Fibroblast of villous mesenchyme (primary cell): ENCODE measurements at regions not wholly inside any gene's neighbourhood (a gene's known extent, or its start where the extent isn't known, plus 50 kb on each side); places are given as distances from the start of the nearest gene placed in this dataset.
"Not testable (repeated sequence)": the region's sequence is repeated elsewhere in the genome, so short reads cannot be mapped to it uniquely, and the experiment has no call there.

Source experiments
- DNase-seq: peaks from one replicate; pipeline ENCODE4 v3.0.0-alpha.2; 2010; ENCODE audit warnings: low read depth
- H3K4me3 ChIP-seq: 2 replicates; pipeline ENCODE4 v1.5.1; 2011; ENCODE audit warnings: low read depth, mild to moderate bottlenecking, low read length
- TF ChIP-seq, protein P1 (sequence below): IDR thresholded peaks from 2 replicates; pipeline ENCODE4 v1.5.1; 2012; ENCODE audit warnings: low read depth, mild to moderate bottlenecking, low read length; ENCODE audit not compliant: insufficient read depth

DNA sequence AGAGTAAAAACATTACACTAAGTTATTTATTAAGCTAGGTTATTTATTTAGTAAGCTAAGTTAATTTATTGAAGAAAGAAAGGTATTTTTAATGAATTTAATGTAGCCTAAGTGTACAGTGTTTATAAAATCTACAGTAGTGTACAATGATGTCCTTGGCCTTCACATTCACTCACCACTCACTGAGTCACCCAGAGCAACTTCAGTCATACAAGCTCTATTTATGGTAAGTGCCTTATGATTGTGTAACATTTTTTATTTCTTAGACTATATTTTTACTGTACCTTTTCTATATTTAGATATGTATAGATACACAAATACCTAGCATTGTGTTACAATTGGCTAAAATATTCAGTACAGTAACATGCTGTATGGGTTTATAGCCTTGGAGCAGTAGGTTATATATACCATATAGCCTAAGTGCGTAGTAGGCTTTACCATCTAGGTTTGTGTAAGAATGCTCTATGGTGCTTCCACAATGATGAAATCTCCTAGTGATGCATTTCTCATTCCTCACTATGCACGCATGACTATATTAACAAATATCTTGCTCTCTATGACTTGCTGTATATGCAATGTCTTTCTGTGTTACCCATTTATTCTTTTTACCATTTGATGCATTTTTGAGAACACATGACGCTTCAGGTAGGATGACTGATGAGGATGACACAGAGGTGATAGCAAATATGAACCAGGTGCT lies 309.6 kb upstream of the ATXN7L3B start:
- TF ChIP-seq, protein P1, sequence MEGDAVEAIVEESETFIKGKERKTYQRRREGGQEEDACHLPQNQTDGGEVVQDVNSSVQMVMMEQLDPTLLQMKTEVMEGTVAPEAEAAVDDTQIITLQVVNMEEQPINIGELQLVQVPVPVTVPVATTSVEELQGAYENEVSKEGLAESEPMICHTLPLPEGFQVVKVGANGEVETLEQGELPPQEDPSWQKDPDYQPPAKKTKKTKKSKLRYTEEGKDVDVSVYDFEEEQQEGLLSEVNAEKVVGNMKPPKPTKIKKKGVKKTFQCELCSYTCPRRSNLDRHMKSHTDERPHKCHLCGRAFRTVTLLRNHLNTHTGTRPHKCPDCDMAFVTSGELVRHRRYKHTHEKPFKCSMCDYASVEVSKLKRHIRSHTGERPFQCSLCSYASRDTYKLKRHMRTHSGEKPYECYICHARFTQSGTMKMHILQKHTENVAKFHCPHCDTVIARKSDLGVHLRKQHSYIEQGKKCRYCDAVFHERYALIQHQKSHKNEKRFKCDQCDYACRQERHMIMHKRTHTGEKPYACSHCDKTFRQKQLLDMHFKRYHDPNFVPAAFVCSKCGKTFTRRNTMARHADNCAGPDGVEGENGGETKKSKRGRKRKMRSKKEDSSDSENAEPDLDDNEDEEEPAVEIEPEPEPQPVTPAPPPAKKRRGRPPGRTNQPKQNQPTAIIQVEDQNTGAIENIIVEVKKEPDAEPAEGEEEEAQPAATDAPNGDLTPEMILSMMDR = no peak
- DNase-seq = no peak
- H3K4me3 ChIP-seq = no peak overlapping the region

DNA sequence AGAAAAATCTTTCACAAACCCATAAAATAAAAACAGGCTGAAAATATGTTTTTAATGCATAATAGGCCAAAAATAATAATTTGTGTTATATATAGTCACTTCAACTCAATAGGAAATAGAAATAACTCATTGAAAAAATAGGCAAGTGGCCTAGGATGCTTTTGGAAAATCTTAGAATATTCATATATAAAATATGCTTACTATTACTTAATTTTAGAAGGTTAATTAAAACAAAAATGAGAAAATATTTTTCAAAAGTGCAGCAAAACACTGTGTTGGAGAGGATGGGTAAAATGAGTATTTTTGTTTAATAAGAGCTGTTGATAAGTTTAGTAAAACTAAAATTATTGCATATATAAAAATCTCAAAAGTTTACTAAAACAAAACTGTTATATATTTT lies 308.0 kb upstream of the ATXN7L3B start:
- H3K4me3 ChIP-seq = no peak overlapping the region
- DNase-seq = no peak
- TF ChIP-seq, protein P1 = no peak

DNA sequence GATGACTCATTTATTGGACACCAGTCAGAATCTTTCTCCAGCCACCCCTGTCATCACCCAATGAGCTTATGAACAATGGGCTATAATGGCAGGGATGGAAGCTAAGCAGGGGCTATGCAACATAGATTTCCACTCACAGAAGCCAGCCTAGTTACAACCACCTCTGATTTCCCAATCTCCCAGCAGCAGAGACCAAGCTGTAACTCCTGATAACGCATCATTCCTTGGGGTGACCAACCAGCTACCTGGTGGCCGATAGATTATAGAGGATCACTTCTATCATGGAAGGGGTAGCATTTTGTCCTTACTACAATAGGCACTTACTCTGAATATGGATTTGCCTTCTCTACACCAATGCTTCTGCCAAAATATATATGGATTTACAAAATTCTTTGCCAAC lies 302.3 kb upstream of the ATXN7L3B start:
- H3K4me3 ChIP-seq = no peak overlapping the region

DNA sequence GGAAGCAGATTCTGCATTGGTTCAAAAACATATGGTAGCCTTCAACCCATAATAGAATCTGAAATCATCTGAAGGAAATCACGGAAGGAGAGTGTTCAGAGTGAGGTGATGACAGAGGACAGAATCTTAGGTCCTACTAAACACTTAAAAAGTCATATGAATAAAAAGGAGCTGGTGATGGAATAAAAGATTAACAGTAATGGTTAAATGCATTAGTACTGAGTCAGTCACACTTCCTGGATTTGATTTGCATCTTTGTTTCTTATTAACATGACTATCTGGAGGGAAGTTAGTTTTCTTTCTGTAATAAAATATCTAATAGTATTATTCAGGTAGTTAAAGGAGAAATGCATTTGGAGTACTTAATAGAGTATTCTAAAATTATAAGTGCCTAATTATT lies 296.3 kb upstream of the ATXN7L3B start:
- DNase-seq = no peak
- H3K4me3 ChIP-seq = no peak overlapping the region
- TF ChIP-seq, protein P1 = no peak

More for the DNA sequence above, 302.3 kb upstream of the ATXN7L3B start:
- no peak for DNase-seq
- TF ChIP-seq, protein P1 = no peak

DNA sequence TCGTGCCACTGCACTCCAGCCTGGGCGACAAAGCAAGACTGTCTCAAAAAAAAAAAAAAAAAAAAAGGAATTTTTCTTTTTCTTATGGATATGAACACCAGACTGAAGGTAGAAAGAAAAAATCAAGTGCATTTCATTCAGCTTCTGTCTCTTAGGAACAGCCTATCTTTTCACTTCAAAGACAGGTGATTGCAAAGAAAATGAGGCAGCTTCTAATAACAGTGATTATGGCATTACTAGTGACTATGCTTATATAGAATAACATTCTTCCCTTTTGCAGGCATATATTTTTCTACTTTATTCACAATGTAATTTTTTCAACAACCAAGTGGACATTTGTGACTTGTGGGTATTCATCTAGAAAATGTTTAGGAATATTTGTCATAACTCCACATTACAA lies 295.5 kb upstream of the ATXN7L3B start:
- no peak overlapping the region for H3K4me3 ChIP-seq
- TF ChIP-seq, protein P1 = no peak
- DNase-seq = no peak

DNA sequence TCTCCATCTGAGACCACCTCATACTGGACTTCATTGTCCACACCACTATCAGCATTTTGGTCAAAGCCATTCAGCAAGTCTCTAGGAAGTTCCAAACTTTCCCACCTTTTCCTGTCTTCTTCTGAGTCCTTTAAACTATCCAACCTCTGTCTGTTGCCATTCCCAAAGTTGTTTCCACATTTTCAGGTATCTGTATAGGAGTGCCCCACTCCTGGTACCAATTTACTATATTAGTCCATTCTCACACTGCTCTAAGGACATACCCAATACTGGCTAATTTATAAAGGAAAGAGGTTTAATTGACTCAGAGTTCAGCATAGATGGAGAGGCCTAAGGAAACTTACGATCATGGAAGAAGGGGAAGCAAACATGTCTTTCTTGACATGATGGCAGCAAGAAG lies 292.2 kb upstream of the ATXN7L3B start:
- no peak for DNase-seq
- TF ChIP-seq, protein P1 = no peak
- H3K4me3 ChIP-seq = no peak overlapping the region

DNA sequence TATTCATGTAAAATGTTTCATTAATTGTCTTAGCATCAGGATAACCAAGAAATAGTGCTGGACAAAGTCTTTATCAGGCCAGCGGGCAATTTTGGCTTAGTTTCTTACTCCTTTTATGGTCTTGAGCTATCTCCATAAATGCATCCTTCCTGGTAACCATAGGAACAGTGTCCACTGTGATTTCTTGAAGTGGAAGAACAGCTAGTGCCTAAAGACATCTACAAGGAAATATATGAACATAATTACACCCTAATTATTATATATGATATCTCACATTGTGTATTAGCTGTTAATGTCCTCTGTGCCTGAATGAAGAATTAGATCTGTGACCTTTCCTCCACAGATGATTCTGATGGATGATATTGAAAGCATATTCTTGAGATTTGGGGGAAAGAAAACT lies 286.7 kb upstream of the ATXN7L3B start:
- H3K4me3 ChIP-seq = no peak overlapping the region
- TF ChIP-seq, protein P1 = no peak
- no peak for DNase-seq

DNA sequence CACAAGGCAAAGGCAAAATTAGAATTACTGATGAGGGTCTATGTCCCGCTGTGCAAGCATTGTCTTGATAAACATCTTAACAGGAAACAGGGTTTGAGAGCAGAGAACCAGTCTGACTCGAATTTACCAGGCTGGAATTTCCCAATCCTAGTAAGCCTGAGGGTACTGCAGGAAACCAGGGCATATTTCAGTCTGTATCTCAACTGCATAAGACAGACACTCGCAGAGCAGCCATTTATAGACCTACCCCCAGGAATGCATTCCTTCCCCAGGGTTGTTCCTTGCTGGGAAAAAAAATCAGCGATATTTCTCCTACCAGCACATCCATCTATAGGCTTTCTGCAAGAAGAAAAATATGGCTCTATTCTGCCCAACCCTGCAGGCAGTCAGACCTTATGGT lies 283.8 kb upstream of the ATXN7L3B start:
- not testable (repeated sequence) for H3K4me3 ChIP-seq, DNase-seq
